ENCODE measurements at regions not wholly inside any gene's neighbourhood (a gene's known extent, or its start where the extent isn't known, plus 50 kb on each side); places are given as distances from the start of the nearest gene placed in this dataset.

- TF ChIP-seq, protein P1, sequence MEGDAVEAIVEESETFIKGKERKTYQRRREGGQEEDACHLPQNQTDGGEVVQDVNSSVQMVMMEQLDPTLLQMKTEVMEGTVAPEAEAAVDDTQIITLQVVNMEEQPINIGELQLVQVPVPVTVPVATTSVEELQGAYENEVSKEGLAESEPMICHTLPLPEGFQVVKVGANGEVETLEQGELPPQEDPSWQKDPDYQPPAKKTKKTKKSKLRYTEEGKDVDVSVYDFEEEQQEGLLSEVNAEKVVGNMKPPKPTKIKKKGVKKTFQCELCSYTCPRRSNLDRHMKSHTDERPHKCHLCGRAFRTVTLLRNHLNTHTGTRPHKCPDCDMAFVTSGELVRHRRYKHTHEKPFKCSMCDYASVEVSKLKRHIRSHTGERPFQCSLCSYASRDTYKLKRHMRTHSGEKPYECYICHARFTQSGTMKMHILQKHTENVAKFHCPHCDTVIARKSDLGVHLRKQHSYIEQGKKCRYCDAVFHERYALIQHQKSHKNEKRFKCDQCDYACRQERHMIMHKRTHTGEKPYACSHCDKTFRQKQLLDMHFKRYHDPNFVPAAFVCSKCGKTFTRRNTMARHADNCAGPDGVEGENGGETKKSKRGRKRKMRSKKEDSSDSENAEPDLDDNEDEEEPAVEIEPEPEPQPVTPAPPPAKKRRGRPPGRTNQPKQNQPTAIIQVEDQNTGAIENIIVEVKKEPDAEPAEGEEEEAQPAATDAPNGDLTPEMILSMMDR (IDR thresholded peaks at IDR 0.05) = no peak
- no peak for TF ChIP-seq POLR2A (IDR thresholded peaks at IDR 0.05)
Measured at GRCh38 chr15:70303981-70304380, 206.3 kb upstream of the TLE3 start.
